H9 (cell line): ENCODE measurements at regions not wholly inside any gene's neighbourhood (a gene's known extent, or its start where the extent isn't known, plus 50 kb on each side); places are given as distances from the start of the nearest gene placed in this dataset.

Experiments
- DNase-seq: peaks from one replicate; pipeline ENCODE4 v3.0.0-alpha.2; 2017
- H2AFZ ChIP-seq: one replicate; pipeline ENCODE4 v1.6.1; 2013; ENCODE audit warnings: mild to moderate bottlenecking, low read length, control low read depth, moderate library complexity
- H2AK5ac ChIP-seq: 2 replicates; pipeline ENCODE4 v1.6.1; 2013; ENCODE audit warnings: low read length, control low read depth, mixed read lengths; ENCODE audit not compliant: insufficient read length
- H2BK120ac ChIP-seq: one replicate; pipeline ENCODE4 v1.6.1; 2013; ENCODE audit warnings: low read depth, mild to moderate bottlenecking, low read length, control low read depth, inconsistent platforms; ENCODE audit not compliant: poor library complexity, severe bottlenecking
- H2BK12ac ChIP-seq: 2 replicates; pipeline ENCODE4 v1.6.1; 2013; ENCODE audit warnings: low read length, control low read depth, mixed read lengths, low read depth; ENCODE audit not compliant: insufficient read length
- H2BK15ac ChIP-seq: 2 replicates; pipeline ENCODE4 v1.6.1; 2013; ENCODE audit warnings: low read depth, low read length, control low read depth
- H2BK20ac ChIP-seq: one replicate; pipeline ENCODE4 v1.6.1; 2013; ENCODE audit warnings: low read depth, mild to moderate bottlenecking, low read length, control low read depth, inconsistent platforms; ENCODE audit not compliant: poor library complexity, severe bottlenecking
- H2BK5ac ChIP-seq: 2 replicates; pipeline ENCODE4 v1.6.1; 2013; ENCODE audit warnings: low read length, control low read depth, mixed read lengths; ENCODE audit not compliant: insufficient read length
- H3K14ac ChIP-seq: 2 replicates; pipeline ENCODE4 v1.6.1; 2013; ENCODE audit warnings: low read length, control low read depth; ENCODE audit not compliant: insufficient read depth
- H3K18ac ChIP-seq: 2 replicates; pipeline ENCODE4 v1.6.1; 2013; ENCODE audit warnings: low read depth, mild to moderate bottlenecking, mixed read lengths, low read length, control low read depth; ENCODE audit not compliant: insufficient read length
- H3K23ac ChIP-seq: 2 replicates; pipeline ENCODE4 v1.6.1; 2013; ENCODE audit warnings: low read length, control low read depth, mixed read lengths, low read depth; ENCODE audit not compliant: insufficient read length
- H3K23me2 ChIP-seq: 2 replicates; pipeline ENCODE4 v1.6.1; 2013; ENCODE audit warnings: low read depth, mild to moderate bottlenecking, mixed read lengths, low read length, control low read depth; ENCODE audit not compliant: insufficient read length, poor library complexity, severe bottlenecking
- H3K27ac ChIP-seq: 2 replicates; pipeline ENCODE4 v1.5.1; 2013; ENCODE audit warnings: low read length, control low read depth, mixed read lengths, low read depth; ENCODE audit not compliant: insufficient read length
- H3K27me3 ChIP-seq: 2 replicates; pipeline ENCODE4 v1.6.1; 2013; ENCODE audit warnings: low read length, control low read depth, inconsistent platforms; ENCODE audit not compliant: insufficient read depth
- H3K4ac ChIP-seq: 2 replicates; pipeline ENCODE4 v1.6.1; 2013; ENCODE audit warnings: low read depth, mild to moderate bottlenecking, control low read depth, inconsistent platforms, low read length, moderate library complexity
- H3K4me1 ChIP-seq: 2 replicates; pipeline ENCODE4 v1.6.1; 2013; ENCODE audit warnings: low read length, control low read depth, inconsistent platforms; ENCODE audit not compliant: insufficient read depth
- H3K4me2 ChIP-seq: 2 replicates; pipeline ENCODE4 v1.6.1; 2013; ENCODE audit warnings: low read length, control low read depth, mixed read lengths; ENCODE audit not compliant: insufficient read length, insufficient read depth
- H3K56ac ChIP-seq: 2 replicates; pipeline ENCODE4 v1.6.1; 2013; ENCODE audit warnings: low read depth, mild to moderate bottlenecking, mixed read lengths, low read length, control low read depth; ENCODE audit not compliant: insufficient read length
- H3K79me1 ChIP-seq: 2 replicates; pipeline ENCODE4 v1.6.1; 2013; ENCODE audit warnings: low read depth, mild to moderate bottlenecking, moderate library complexity, low read length, control low read depth, inconsistent platforms; ENCODE audit not compliant: insufficient read depth, poor library complexity, severe bottlenecking
- H3K79me2 ChIP-seq: 2 replicates; pipeline ENCODE4 v1.6.1; 2013; ENCODE audit warnings: low read length, control low read depth, inconsistent platforms; ENCODE audit not compliant: insufficient read depth
- H3K9ac ChIP-seq: 2 replicates; pipeline ENCODE4 v1.6.1; 2013; ENCODE audit warnings: low read length, control low read depth, mixed read lengths; ENCODE audit not compliant: insufficient read length; ENCODE audit errors: extremely low read depth
- H3K9me3 ChIP-seq: one replicate; pipeline ENCODE4 v1.6.1; 2013; ENCODE audit warnings: low read depth, low read length, inconsistent platforms; ENCODE audit not compliant: control insufficient read depth
- H3T11ph ChIP-seq: one replicate; pipeline ENCODE4 v1.6.1; 2013; ENCODE audit warnings: mild to moderate bottlenecking, low read length, control low read depth, inconsistent platforms
- H4K20me1 ChIP-seq: one replicate; pipeline ENCODE4 v1.6.1; 2013; ENCODE audit not compliant: control insufficient read depth, insufficient read length, insufficient read depth
- H4K5ac ChIP-seq: 2 replicates; pipeline ENCODE4 v1.6.1; 2013; ENCODE audit warnings: low read depth, mild to moderate bottlenecking, mixed read lengths, low read length, control low read depth; ENCODE audit not compliant: insufficient read length
- H4K8ac ChIP-seq: replicated peaks from 2 replicates; pipeline ENCODE4 v1.6.1; 2013; ENCODE audit warnings: low read length, control low read depth, mixed read lengths, low read depth; ENCODE audit not compliant: insufficient read length
- H4K91ac ChIP-seq: 2 replicates; pipeline ENCODE4 v1.6.1; 2013; ENCODE audit warnings: low read depth, mild to moderate bottlenecking, moderate library complexity, mixed read lengths, low read length, control low read depth; ENCODE audit not compliant: insufficient read length
- H3K27ac Mint-ChIP-seq, 3 experiments: 2 replicates in 2 of 3; 3 replicates in 1 of 3; pipeline ENCODE4 v1.8.0; 2020 to 2021; ENCODE audit warnings: mixed read lengths in 3 of 3, mild to moderate bottlenecking in 1 of 3, moderate library complexity in 1 of 3
- H3K27me3 Mint-ChIP-seq: 2 replicates; pipeline ENCODE4 v1.8.0; 2021; ENCODE audit warnings: low read depth, mild to moderate bottlenecking, moderate library complexity, mixed read lengths
- H3K36me3 Mint-ChIP-seq, 3 experiments: 2 replicates in 2 of 3; 3 replicates in 1 of 3; pipeline ENCODE4 v1.8.0; 2020 to 2021; ENCODE audit warnings: low read depth in 3 of 3, mixed read lengths in 3 of 3; ENCODE audit not compliant: insufficient read depth in 1 of 3
- H3K4me1 Mint-ChIP-seq, 2 experiments: 2 replicates each; pipeline ENCODE4 v1.8.0; 2020; ENCODE audit warnings: mixed read lengths in 2 of 2
- H3K4me3 Mint-ChIP-seq, 2 experiments: 2 replicates in 1 of 2; 3 replicates in 1 of 2; pipeline ENCODE4 v1.8.0; 2020 to 2021; ENCODE audit warnings: mild to moderate bottlenecking in 2 of 2, mixed read lengths in 2 of 2, moderate library complexity in 1 of 2
- H3K9me3 Mint-ChIP-seq, 2 experiments: 2 replicates in 1 of 2; 3 replicates in 1 of 2; pipeline ENCODE4 v1.8.0; 2020; ENCODE audit warnings: mild to moderate bottlenecking in 2 of 2, mixed read lengths in 2 of 2, moderate library complexity in 1 of 2
- WGBS: extraction: QIAGEN DNeasy Blood & Tissue Kit; methylation state at CpG from one replicate; pipeline ENCODE4 v1.1.7; 2013; ENCODE audit warnings: missing lambda C conversion rate, low lambda C conversion rate, mixed read lengths; ENCODE audit not compliant: insufficient read length; ENCODE audit errors: extremely low coverage; 5-methylcytosine and 5-hydroxymethylcytosine counted together
- TF ChIP-seq, protein P1 (sequence below): fragments of 200-600 bp; sonication (generic); conservative IDR thresholded peaks from 3 replicates; pipeline ENCODE4 v1.8.0; 2021; ENCODE audit warnings: antibody characterized with exemption, mild to moderate bottlenecking

DNA sequence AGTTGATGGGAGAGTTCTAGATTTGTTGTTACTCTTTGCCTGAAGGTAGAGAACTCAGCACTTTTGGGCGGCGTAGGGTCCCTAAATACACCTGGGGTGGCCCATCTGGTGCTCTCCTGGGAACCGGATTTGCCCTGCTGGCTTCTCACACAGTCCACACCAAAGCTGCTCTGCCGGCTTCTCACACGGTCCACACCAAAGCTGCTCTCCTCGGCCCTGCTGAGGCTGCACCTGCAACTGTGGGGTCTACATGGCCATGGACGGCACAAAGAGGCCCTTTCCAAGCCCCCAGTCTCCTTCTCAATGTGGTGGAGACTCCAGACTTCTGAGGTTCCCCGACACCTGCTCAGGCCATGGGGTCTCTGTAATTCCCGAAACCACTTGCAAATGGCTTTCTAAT, 124.8 kb upstream of the GPC1 start:
- Histone ChIP-seq H4K5ac (no peak overlapping the region), H2BK20ac (no peak overlapping the region), H3K79me1 (no peaks in the 10 kb centered on the region), H3K4me1 (no peaks in the 10 kb centered on the region), H3T11ph (no peak overlapping the region), H4K91ac (no peak overlapping the region), H3K56ac (no peak overlapping the region), H3K9ac (no peak overlapping the region), H2BK15ac (no peak overlapping the region), H3K4me2 (no peak overlapping the region), H3K23ac (no peak overlapping the region), H2AK5ac (no peak overlapping the region), H3K9me3 (no peaks in the 10 kb centered on the region), H3K79me2 (no peaks in the 10 kb centered on the region), H2BK5ac (no peak overlapping the region), H2AFZ (no peak overlapping the region), H3K23me2 (no peaks in the 10 kb centered on the region), H3K27me3 (no peaks in the 10 kb centered on the region), H2BK120ac (no peak overlapping the region), H3K14ac (no peak overlapping the region), H3K18ac (no peak overlapping the region), H2BK12ac (no peak overlapping the region), H3K4ac (no peak overlapping the region), H4K8ac (no peak overlapping the region), H3K27ac (no peak overlapping the region), H4K20me1 (no peaks in the 10 kb centered on the region)
- no peak overlapping the region; a peak in 1 of 7 replicates for H3K27ac Mint-ChIP-seq
- DNase-seq: peak; percentile 17
- no peak overlapping the region for H3K4me3 Mint-ChIP-seq
- peaks cover 0 to 3% of the 10 kb centered on the region in 2 experiments; a peak in 1 of 5 replicates for H3K9me3 Mint-ChIP-seq
- H3K36me3 Mint-ChIP-seq: no peaks in the 10 kb centered on the region
- TF ChIP-seq, protein P1, sequence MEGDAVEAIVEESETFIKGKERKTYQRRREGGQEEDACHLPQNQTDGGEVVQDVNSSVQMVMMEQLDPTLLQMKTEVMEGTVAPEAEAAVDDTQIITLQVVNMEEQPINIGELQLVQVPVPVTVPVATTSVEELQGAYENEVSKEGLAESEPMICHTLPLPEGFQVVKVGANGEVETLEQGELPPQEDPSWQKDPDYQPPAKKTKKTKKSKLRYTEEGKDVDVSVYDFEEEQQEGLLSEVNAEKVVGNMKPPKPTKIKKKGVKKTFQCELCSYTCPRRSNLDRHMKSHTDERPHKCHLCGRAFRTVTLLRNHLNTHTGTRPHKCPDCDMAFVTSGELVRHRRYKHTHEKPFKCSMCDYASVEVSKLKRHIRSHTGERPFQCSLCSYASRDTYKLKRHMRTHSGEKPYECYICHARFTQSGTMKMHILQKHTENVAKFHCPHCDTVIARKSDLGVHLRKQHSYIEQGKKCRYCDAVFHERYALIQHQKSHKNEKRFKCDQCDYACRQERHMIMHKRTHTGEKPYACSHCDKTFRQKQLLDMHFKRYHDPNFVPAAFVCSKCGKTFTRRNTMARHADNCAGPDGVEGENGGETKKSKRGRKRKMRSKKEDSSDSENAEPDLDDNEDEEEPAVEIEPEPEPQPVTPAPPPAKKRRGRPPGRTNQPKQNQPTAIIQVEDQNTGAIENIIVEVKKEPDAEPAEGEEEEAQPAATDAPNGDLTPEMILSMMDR: no peak
- WGBS: no CpG with 5 or more reads among the region's 9 CpGs
- H3K27me3 Mint-ChIP-seq: no peaks in the 10 kb centered on the region; the same call in 1 of the 2 replicates
- H3K4me1 Mint-ChIP-seq: no peaks in the 10 kb centered on the region; a peak in 1 of 4 replicates
